OCI-LY7 (cell line): ENCODE measurements at regions not wholly inside any gene's neighbourhood (a gene's known extent, or its start where the extent isn't known, plus 50 kb on each side); places are given as distances from the start of the nearest gene placed in this dataset.

Experiments used
- BruUV-seq: library from RNA; stranded (reverse); fragments of 400-500 nt; replicated peaks from 2 replicates; lab custom pipeline; 2021; lab: Mats Ljungman, UMichigan
- CTCF ChIA-PET: fragments of 300-600 bp; sonication (Branson Sonifier 250); formaldehyde crosslinking; loops from one replicate; lab custom pipeline; 2022; ENCODE audit warnings: antibody characterized with exemption; ENCODE audit not compliant: unreplicated experiment; lab: Charles Lee
- POLR2A ChIA-PET: fragments of 300-600 bp; sonication (Branson Sonifier 250); formaldehyde crosslinking; loops from one replicate; lab custom pipeline; 2022; ENCODE audit warnings: antibody characterized with exemption; lab: Charles Lee
- DNase-seq: peaks from one replicate; pipeline ENCODE4 v3.0.0-alpha.2; 2015; ENCODE audit warnings: low spot score
- H2AFZ ChIP-seq: fragments of 200-600 bp; sonication (generic), shearing (Covaris generic); 2 replicates; pipeline ENCODE4 v1.6.1; 2014; ENCODE audit warnings: mild to moderate bottlenecking, antibody characterized with exemption, low read length, moderate library complexity
- H3K27ac ChIP-seq: fragments of 200-600 bp; sonication (generic); 2 replicates; pipeline ENCODE4 v1.5.1; 2014; ENCODE audit warnings: mixed run types, low read depth, mild to moderate bottlenecking, moderate library complexity, low read length, inconsistent platforms; ENCODE audit not compliant: poor library complexity, severe bottlenecking
- H3K36me3 ChIP-seq: fragments of 200-600 bp; sonication (generic); 2 replicates; pipeline ENCODE4 v1.6.1; 2014; ENCODE audit warnings: mild to moderate bottlenecking, antibody characterized with exemption, low read length, moderate library complexity, mixed read lengths; ENCODE audit not compliant: insufficient read depth
- H3K4me1 ChIP-seq: fragments of 200-600 bp; sonication (generic); 2 replicates; pipeline ENCODE4 v1.5.1; 2014; ENCODE audit warnings: mild to moderate bottlenecking, low read length; ENCODE audit not compliant: insufficient read depth, poor library complexity, severe bottlenecking
- H3K4me2 ChIP-seq: fragments of 200-600 bp; sonication (generic); 2 replicates; pipeline ENCODE4 v1.6.1; 2014; ENCODE audit warnings: mild to moderate bottlenecking, low read length
- H3K4me3 ChIP-seq: fragments of 200-600 bp; sonication (generic); 2 replicates; pipeline ENCODE4 v1.5.1; 2014; ENCODE audit warnings: mild to moderate bottlenecking, low read depth, low read length; ENCODE audit not compliant: poor library complexity, severe bottlenecking
- H3K79me2 ChIP-seq: fragments of 200-600 bp; sonication (generic); 2 replicates; pipeline ENCODE4 v1.6.1; 2016; ENCODE audit warnings: low read depth, mild to moderate bottlenecking, low read length, moderate library complexity, mixed read lengths; ENCODE audit not compliant: insufficient read depth
- H3K9me2 ChIP-seq: fragments of 200-600 bp; sonication (generic); 2 replicates; pipeline ENCODE4 v1.6.1; 2016; ENCODE audit warnings: mild to moderate bottlenecking, low read length, mixed read lengths; ENCODE audit not compliant: insufficient read depth
- H3K9me3 ChIP-seq: fragments of 200-600 bp; sonication (generic); 2 replicates; pipeline ENCODE4 v1.6.1; 2014; ENCODE audit warnings: mild to moderate bottlenecking, mixed run types, low read length, mixed read lengths
- H4K20me1 ChIP-seq: fragments of 200-600 bp; sonication (generic); 2 replicates; pipeline ENCODE4 v1.6.1; 2014; ENCODE audit warnings: mild to moderate bottlenecking, antibody characterized with exemption, low read length, moderate library complexity, mixed read lengths; ENCODE audit not compliant: insufficient read depth
- EZH2phosphoT487 ChIP-seq: fragments of 200-600 bp; sonication (generic); IDR thresholded peaks from 2 replicates; pipeline ENCODE4 v1.6.1; 2018; ENCODE audit warnings: low read depth, borderline replicate concordance, mild to moderate bottlenecking, mixed run types, antibody characterized with exemption, low read length, moderate library complexity, mixed read lengths
- intact Hi-C: fragments of 100-400 bp; cut with micrococcal nuclease; formaldehyde crosslinking; loops from one replicate; pipeline ENCODE4 v1.10.0; 2022; ENCODE audit not compliant: unreplicated experiment
- TF ChIP-seq, protein P1 (sequence below): fragments of 200-600 bp; sonication (generic); conservative IDR thresholded peaks from 2 replicates; pipeline ENCODE4 v1.5.1; 2014; ENCODE audit warnings: mild to moderate bottlenecking, antibody characterized with exemption, low read length, moderate library complexity, mixed read lengths

GRCh38 chr3:193776626-193777358 lies 183.8 kb downstream of the OPA1 start:
- Histone ChIP-seq H4K20me1 (no peaks in the 10 kb centered on the region), H3K79me2 (no peaks in the 10 kb centered on the region), H3K4me2 (peak overlapping the region; percentile 60), H3K27ac (no peak overlapping the region), H3K9me3 (no peaks in the 10 kb centered on the region), H3K36me3 (no peaks in the 10 kb centered on the region), H3K4me1 (peaks cover 23% of the 10 kb centered on the region), H3K4me3 (peak overlapping the region; percentile 19), H2AFZ (peak overlapping the region; percentile 82; the same call in 1 of the 2 replicates), H3K9me2 (no peaks in the 10 kb centered on the region)
- CTCF ChIA-PET = interaction anchor here (0.7 kb wide), 1 partner anchor 116 kb away, joined by 3 read pairs; no protein-coding TSS in a partner anchor
- intact Hi-C loops = loop anchor here (2.0 kb wide), 1 partner anchor 112 kb away; no protein-coding TSS in a partner anchor
- no TSS peak for BruUV-seq
- POLR2A ChIA-PET = interaction anchor here (0.6 to 1.4 kb wide), 2 partner anchors 110 to 201 kb away, joined by 3 read pairs; no protein-coding TSS in a partner anchor
- peak; percentile 74 for DNase-seq
- TF ChIP-seq EZH2phosphoT487 = no peak
- TF ChIP-seq, protein P1, sequence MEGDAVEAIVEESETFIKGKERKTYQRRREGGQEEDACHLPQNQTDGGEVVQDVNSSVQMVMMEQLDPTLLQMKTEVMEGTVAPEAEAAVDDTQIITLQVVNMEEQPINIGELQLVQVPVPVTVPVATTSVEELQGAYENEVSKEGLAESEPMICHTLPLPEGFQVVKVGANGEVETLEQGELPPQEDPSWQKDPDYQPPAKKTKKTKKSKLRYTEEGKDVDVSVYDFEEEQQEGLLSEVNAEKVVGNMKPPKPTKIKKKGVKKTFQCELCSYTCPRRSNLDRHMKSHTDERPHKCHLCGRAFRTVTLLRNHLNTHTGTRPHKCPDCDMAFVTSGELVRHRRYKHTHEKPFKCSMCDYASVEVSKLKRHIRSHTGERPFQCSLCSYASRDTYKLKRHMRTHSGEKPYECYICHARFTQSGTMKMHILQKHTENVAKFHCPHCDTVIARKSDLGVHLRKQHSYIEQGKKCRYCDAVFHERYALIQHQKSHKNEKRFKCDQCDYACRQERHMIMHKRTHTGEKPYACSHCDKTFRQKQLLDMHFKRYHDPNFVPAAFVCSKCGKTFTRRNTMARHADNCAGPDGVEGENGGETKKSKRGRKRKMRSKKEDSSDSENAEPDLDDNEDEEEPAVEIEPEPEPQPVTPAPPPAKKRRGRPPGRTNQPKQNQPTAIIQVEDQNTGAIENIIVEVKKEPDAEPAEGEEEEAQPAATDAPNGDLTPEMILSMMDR = no peak

DNA sequence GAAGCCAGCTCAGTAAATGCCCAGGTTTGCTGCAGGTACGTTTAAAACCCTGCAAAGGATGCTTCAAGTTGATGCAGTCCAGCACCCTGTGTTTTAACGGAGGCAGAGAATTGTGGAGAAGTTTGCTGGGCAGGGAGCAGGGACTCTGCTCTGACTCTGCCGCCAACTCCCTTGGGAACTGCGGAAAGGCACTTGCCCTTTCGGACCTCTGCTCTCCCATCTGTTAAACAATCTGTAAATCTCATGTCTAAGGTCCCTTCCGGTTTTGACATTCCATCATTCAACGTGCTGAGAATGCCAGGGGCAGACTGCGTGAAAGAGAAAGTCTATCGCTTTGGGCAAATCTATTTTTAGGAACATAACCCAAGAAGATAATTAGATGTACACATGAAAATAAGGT lies 184.5 kb downstream of the OPA1 start:
- ChIA-PET POLR2A (interaction anchor here (0.6 to 1.4 kb wide), 2 partner anchors 111 to 200 kb away, joined by 3 read pairs; no protein-coding TSS in a partner anchor), CTCF (no interaction called here)
- intact Hi-C loops = loop anchor here (2.0 kb wide), 1 partner anchor 113 kb away; no protein-coding TSS in a partner anchor
- BruUV-seq = no TSS peak
- H3K36me3 ChIP-seq = no peaks in the 10 kb centered on the region
- H3K4me1 ChIP-seq = peaks cover 23% of the 10 kb centered on the region
- TF ChIP-seq, protein P1 = no peak
- TF ChIP-seq EZH2phosphoT487 = no peak
- peak overlapping the region; percentile 60 for H3K4me2 ChIP-seq
- no peaks in the 10 kb centered on the region for H3K79me2 ChIP-seq
- H4K20me1 ChIP-seq = no peaks in the 10 kb centered on the region
- H3K4me3 ChIP-seq = no peak overlapping the region
- no peaks in the 10 kb centered on the region for H3K9me2 ChIP-seq
- no peaks in the 10 kb centered on the region for H3K9me3 ChIP-seq
- no peak overlapping the region for H3K27ac ChIP-seq
- H2AFZ ChIP-seq = peak overlapping the region; percentile 82; the same call in 1 of the 2 replicates
- DNase-seq = no peak
